ENCODE measurements at regions not wholly inside any gene's neighbourhood (a gene's known extent, or its start where the extent isn't known, plus 50 kb on each side); places are given as distances from the start of the nearest gene placed in this dataset.
A peak's percentile ranks its signal among the peaks of the same experiment; 100 is the strongest.
"Not testable (repeated sequence)": the region's sequence is repeated elsewhere in the genome, so short reads cannot be mapped to it uniquely, and the experiment has no call there.

- no peak for ATAC-seq (replicated peaks)
- no peaks in the 10 kb centered on the region for H3K27me3 Mint-ChIP-seq
- H3K36me3 Mint-ChIP-seq: no peaks in the 10 kb centered on the region
Observed at GRCh38 chr13:60699636-60700035, 302.6 kb downstream of the TDRD3 start.

GRCh38 chr13:60696602-60697001 lies 299.6 kb downstream of the TDRD3 start:
- H3K4me3 Mint-ChIP-seq: no peak overlapping the region
- no peaks in the 10 kb centered on the region for H3K27me3 Mint-ChIP-seq
- H3K36me3 Mint-ChIP-seq: no peaks in the 10 kb centered on the region
- H3K9me3 Mint-ChIP-seq: peaks cover 1 to 4% of the 10 kb centered on the region in 2 donors
- H3K27ac Mint-ChIP-seq: no peak overlapping the region
- no peaks in the 10 kb centered on the region for H3K4me1 Mint-ChIP-seq
- DNase-seq: no peak
- ATAC-seq (replicated peaks): no peak

More at GRCh38 chr13:60699636-60700035, 302.6 kb downstream of the TDRD3 start:
- Mint-ChIP-seq H3K27ac (no peak overlapping the region), H3K4me1 (no peaks in the 10 kb centered on the region), H3K9me3 (peaks cover 3 to 7% of the 10 kb centered on the region in 2 donors), H3K4me3 (no peak overlapping the region)
- no peak for DNase-seq

DNA sequence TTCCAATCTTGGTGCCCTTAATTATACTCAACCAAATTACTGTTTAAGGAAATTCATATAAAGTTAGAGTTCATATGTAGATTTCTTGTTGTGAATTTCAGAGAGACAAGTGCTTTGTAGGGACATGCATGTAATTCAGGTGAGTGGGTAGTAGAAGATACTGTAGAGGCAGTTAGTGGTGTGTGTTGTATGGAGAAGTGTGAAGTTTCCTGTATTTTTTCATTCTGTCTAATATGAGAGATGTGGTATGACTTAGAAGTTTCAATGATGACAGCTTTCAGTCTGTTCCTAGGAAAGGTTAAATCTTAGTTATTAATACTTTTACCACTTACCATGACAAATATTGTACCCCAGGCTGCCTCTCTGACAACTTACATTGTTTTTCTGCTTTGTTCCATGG lies 294.2 kb downstream of the TDRD3 start:
- H3K27ac Mint-ChIP-seq: no peak overlapping the region
- H3K9me3 Mint-ChIP-seq: peaks cover 4 to 10% of the 10 kb centered on the region in 2 donors
- no peaks in the 10 kb centered on the region for H3K36me3 Mint-ChIP-seq
- H3K4me3 Mint-ChIP-seq: no peak overlapping the region
- no peaks in the 10 kb centered on the region for H3K4me1 Mint-ChIP-seq
- no peak for DNase-seq
- no peaks in the 10 kb centered on the region for H3K27me3 Mint-ChIP-seq
- ATAC-seq (replicated peaks): no peak

- peaks cover 4 to 10% of the 10 kb centered on the region in 2 donors for H3K9me3 Mint-ChIP-seq
- no peaks in the 10 kb centered on the region for H3K4me1 Mint-ChIP-seq
- ATAC-seq (replicated peaks): no peak
- H3K36me3 Mint-ChIP-seq: no peaks in the 10 kb centered on the region
- H3K27ac Mint-ChIP-seq: no peak overlapping the region
- no peak for DNase-seq
- H3K4me3 Mint-ChIP-seq: no peak overlapping the region
- no peaks in the 10 kb centered on the region for H3K27me3 Mint-ChIP-seq
Observed at GRCh38 chr13:60690604-60691003, 293.6 kb downstream of the TDRD3 start.

- Mint-ChIP-seq H3K27ac (no peak overlapping the region), H3K9me3 (peaks cover 4 to 10% of the 10 kb centered on the region in 2 donors), H3K36me3 (no peaks in the 10 kb centered on the region), H3K27me3 (no peaks in the 10 kb centered on the region), H3K4me1 (no peaks in the 10 kb centered on the region), H3K4me3 (no peak overlapping the region)
- ATAC-seq (replicated peaks): no peak
- no peak for DNase-seq
Observed at GRCh38 chr13:60689571-60689970, 292.6 kb downstream of the TDRD3 start.

- no peaks in the 10 kb centered on the region for H3K27me3 Mint-ChIP-seq
Observed at GRCh38 chr13:60689076-60689475, 292.1 kb downstream of the TDRD3 start.

GRCh38 chr13:60679928-60680694 lies 283.1 kb downstream of the TDRD3 start:
- Mint-ChIP-seq H3K4me3 (no peak overlapping the region), H3K27me3 (no peaks in the 10 kb centered on the region), H3K27ac (no peak overlapping the region), H3K36me3 (no peaks in the 10 kb centered on the region), H3K4me1 (no peaks in the 10 kb centered on the region), H3K9me3 (no peaks in the 10 kb centered on the region)
- ATAC-seq (replicated peaks) (no peak), DNase-seq (no peak)

More at GRCh38 chr13:60689076-60689475, 292.1 kb downstream of the TDRD3 start:
- no peak overlapping the region for H3K27ac Mint-ChIP-seq
- DNase-seq (no peak), ATAC-seq (replicated peaks) (no peak)
- H3K9me3 Mint-ChIP-seq: peaks cover 4 to 10% of the 10 kb centered on the region in 2 donors
- H3K4me3 Mint-ChIP-seq: no peak overlapping the region
- H3K4me1 Mint-ChIP-seq: no peaks in the 10 kb centered on the region
- H3K36me3 Mint-ChIP-seq: no peaks in the 10 kb centered on the region

- no peak for ATAC-seq (replicated peaks)
- Mint-ChIP-seq H3K27me3 (no peaks in the 10 kb centered on the region), H3K27ac (no peak overlapping the region), H3K9me3 (no peaks in the 10 kb centered on the region), H3K4me1 (no peaks in the 10 kb centered on the region), H3K36me3 (no peaks in the 10 kb centered on the region), H3K4me3 (no peak overlapping the region)
- no peak for DNase-seq
Observed at GRCh38 chr13:60679131-60679530, 282.1 kb downstream of the TDRD3 start.

DNA sequence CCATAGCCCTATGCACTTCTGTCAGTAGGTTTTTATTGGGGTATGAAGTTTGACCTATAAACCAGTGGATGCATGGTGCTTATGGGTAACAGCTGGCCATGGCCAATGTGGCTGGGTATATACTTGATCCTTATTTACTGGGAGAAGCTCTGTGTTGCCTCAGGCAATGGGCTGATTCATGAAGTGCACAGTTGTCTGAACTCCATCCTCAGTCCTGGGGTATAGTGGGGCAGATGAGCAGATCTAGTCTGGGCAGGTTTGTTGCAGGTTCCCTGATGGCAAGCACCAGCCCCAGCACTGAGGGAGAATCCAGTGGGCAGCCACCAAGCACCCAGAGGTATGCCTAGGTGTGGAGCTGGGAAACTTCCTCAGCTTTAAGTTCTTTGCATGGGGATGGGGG lies 274.4 kb downstream of the TDRD3 start:
- Mint-ChIP-seq H3K4me3 (no peak overlapping the region), H3K9me3 (peaks cover 8 to 15% of the 10 kb centered on the region in 2 donors), H3K4me1 (no peaks in the 10 kb centered on the region), H3K27ac (no peak overlapping the region), H3K27me3 (no peaks in the 10 kb centered on the region), H3K36me3 (no peaks in the 10 kb centered on the region)
- ATAC-seq (replicated peaks): no peak
- no peak for DNase-seq

- DNase-seq: no peak
- Mint-ChIP-seq H3K4me3 (no peak overlapping the region), H3K36me3 (no peaks in the 10 kb centered on the region), H3K27me3 (no peaks in the 10 kb centered on the region), H3K27ac (no peak overlapping the region), H3K9me3 (peaks cover 4 to 5% of the 10 kb centered on the region in 2 donors), H3K4me1 (no peaks in the 10 kb centered on the region)
- peak in 1 of 2 donors; percentile 14 for ATAC-seq (replicated peaks)
Observed at GRCh38 chr13:60663788-60664187, 266.8 kb downstream of the TDRD3 start.

DNA sequence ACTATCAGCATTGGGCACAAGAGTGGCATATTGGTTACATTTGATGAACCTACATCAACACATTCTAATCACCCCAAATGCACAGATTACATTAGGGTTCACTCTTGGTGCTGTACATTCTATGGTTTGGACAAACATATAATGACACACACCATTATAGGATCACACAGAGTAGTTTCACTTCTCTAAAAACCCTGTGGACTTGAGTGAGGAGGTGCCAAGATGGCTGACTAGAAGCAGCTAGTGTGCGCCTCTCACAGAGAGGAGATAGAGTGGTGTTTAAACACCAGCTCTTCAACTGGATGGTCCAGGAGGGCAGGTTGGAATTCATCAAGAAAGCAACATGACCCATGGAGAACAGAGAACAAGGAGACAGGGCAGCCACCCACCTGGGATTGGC lies 265.6 kb downstream of the TDRD3 start:
- Mint-ChIP-seq H3K27me3 (no peaks in the 10 kb centered on the region), H3K27ac (no peak overlapping the region), H3K4me3 (no peak overlapping the region), H3K36me3 (no peaks in the 10 kb centered on the region), H3K9me3 (peaks cover 3 to 11% of the 10 kb centered on the region in 2 donors), H3K4me1 (no peaks in the 10 kb centered on the region)
- DNase-seq (no peak), ATAC-seq (replicated peaks) (peak in 1 of 2 donors; percentile 38)

- Mint-ChIP-seq H3K27me3 (no peaks in the 10 kb centered on the region), H3K27ac (no peak overlapping the region), H3K36me3 (no peaks in the 10 kb centered on the region), H3K4me3 (no peak overlapping the region), H3K4me1 (no peaks in the 10 kb centered on the region), H3K9me3 (peaks cover 8 to 11% of the 10 kb centered on the region in 2 donors)
- DNase-seq: no peak
- ATAC-seq (replicated peaks): no peak
Observed at GRCh38 chr13:60661521-60661920, 264.5 kb downstream of the TDRD3 start.

DNA sequence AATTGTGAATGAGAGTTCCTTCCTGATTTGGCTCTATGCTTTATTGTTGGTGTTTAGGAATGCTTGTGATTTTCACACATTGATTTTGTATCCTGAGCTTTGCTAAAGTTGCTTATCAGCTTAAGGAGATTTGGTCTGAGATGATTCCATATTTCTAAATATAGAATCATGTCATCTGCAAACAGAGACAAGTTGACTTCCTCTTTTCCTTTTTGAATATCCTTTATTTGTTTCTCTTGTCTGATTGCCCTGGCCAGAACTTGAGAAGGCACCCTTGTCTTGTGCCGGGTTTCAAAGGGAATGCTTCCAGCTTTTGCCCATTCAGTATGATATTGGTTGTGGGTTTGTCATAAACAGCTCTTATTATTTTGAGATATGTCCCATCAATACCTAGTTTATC lies 260.6 kb downstream of the TDRD3 start:
- not testable (repeated sequence) for DNase-seq; H3K4me3 Mint-ChIP-seq; H3K27ac Mint-ChIP-seq; H3K27me3 Mint-ChIP-seq; H3K36me3 Mint-ChIP-seq; ATAC-seq (replicated peaks); H3K4me1 Mint-ChIP-seq
- H3K9me3 Mint-ChIP-seq: peaks cover 8 to 11% of the 10 kb centered on the region in 2 donors

DNA sequence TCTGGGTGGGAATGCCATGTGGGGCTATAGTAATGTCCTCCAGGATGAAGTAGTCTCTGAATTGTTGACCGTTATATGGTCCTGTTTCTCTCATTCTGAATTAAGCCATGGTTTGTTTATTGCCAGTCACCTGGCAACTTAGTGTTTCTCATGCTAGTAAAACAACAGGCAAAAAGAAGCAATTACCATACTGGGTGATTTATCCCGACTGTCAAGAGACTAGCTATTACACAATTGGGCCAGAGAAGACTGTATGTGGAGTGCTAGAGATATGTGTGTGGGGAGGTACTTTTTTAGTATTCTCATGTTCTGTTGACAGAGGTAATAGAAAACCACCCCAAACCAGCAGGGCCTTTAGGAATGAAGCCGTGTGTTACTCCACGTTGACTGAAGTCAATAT lies 258.2 kb downstream of the TDRD3 start:
- Mint-ChIP-seq H3K4me1 (no peaks in the 10 kb centered on the region), H3K36me3 (no peaks in the 10 kb centered on the region), H3K27me3 (no peaks in the 10 kb centered on the region), H3K9me3 (peaks cover 7 to 8% of the 10 kb centered on the region in 2 donors), H3K27ac (no peak overlapping the region), H3K4me3 (no peak overlapping the region)
- no peak for ATAC-seq (replicated peaks)
- DNase-seq: no peak

DNA sequence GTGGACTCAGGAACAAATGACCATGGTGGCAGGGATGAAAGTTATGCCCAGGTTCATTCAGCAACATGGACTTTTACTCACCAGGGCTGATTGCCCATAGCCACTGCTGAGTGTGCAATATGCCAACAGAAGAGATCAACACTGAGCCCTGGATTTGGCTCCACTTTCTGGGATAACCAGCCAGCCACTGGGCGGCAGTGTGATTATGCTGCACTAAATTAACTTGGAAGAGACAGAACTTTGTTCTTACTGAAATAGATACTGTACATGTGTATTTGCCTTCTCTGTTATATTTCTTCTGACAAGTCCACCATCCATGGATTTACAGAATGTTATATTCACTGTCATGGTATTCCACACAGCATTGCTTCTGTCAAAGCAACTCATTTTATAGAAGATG lies 257.4 kb downstream of the TDRD3 start:
- Mint-ChIP-seq H3K36me3 (no peaks in the 10 kb centered on the region), H3K4me3 (no peak overlapping the region), H3K4me1 (no peaks in the 10 kb centered on the region), H3K9me3 (peaks cover 5 to 6% of the 10 kb centered on the region in 2 donors), H3K27ac (no peak overlapping the region), H3K27me3 (no peaks in the 10 kb centered on the region)
- ATAC-seq (replicated peaks) (no peak), DNase-seq (no peak)
